Tibial nerve (tissue), 4 donors: ENCODE measurements at regions not wholly inside any gene's neighbourhood (a gene's known extent, or its start where the extent isn't known, plus 50 kb on each side); places are given as distances from the start of the nearest gene placed in this dataset.
"Not testable (repeated sequence)": the region's sequence is repeated elsewhere in the genome, so short reads cannot be mapped to it uniquely, and the experiment has no call there.

Experiments
- DNase-seq, 2 donors: peaks; one replicate each; pipeline ENCODE4 v3.0.0-alpha.2; 2019; ENCODE audit warnings: low spot score in 2 of 2
- H3K27ac ChIP-seq, 4 donors: fragments of 200-600 bp; sonication (generic) in 3 of 4; one replicate each; pipeline ENCODE4 v1.5.1; 2017 to 2019; ENCODE audit warnings: mild to moderate bottlenecking in 1 of 4
- H3K27me3 ChIP-seq, 2 donors: fragments of 200-600 bp; sonication (generic) in 1 of 2; one replicate each; pipeline versions ENCODE4 v1.5.1 to v1.6.0; 2017 to 2019
- H3K36me3 ChIP-seq, 3 donors: fragments of 200-600 bp; sonication (generic); one replicate each; pipeline ENCODE4 v1.5.1; 2018 to 2019
- H3K4me1 ChIP-seq, 4 donors: fragments of 200-600 bp; sonication (generic) in 3 of 4; one replicate each; pipeline ENCODE4 v1.5.1; 2017 to 2019
- H3K4me3 ChIP-seq, 4 donors: fragments of 200-600 bp; sonication (generic) in 3 of 4; one replicate each; pipeline ENCODE4 v1.5.1; 2017 to 2019; ENCODE audit warnings: mild to moderate bottlenecking in 1 of 4, moderate library complexity in 1 of 4
- H3K9me3 ChIP-seq, 4 donors: fragments of 200-600 bp; sonication (generic) in 3 of 4; one replicate each; pipeline ENCODE4 v1.5.1; 2017 to 2019
- EP300 ChIP-seq, 2 donors: sonication (generic); formaldehyde crosslinking; IDR thresholded peaks; one replicate each; pipeline ENCODE4 v1.6.1; 2017; ENCODE audit warnings: antibody characterized with exemption in 2 of 2, mild to moderate bottlenecking in 1 of 2
- POLR2A ChIP-seq, 2 donors: fragments of 450-650 bp; IDR thresholded peaks; one replicate each; pipeline ENCODE4 v1.6.1; 2017; ENCODE audit warnings: antibody characterized with exemption in 2 of 2, mild to moderate bottlenecking in 2 of 2, moderate library complexity in 2 of 2
- WGBS, 2 donors: methylation state at CpG; one replicate each; pipeline ENCODE4 v1.1.5; 2018; 5-methylcytosine and 5-hydroxymethylcytosine counted together
- TF ChIP-seq, protein P1 (sequence below), 5 experiments: fragments of 200-600 bp in 3 of 5; fragments of 450-650 bp in 2 of 5; sonication (generic) in 3 of 5; IDR thresholded peaks; one replicate each; pipeline ENCODE4 v1.5.1; 2016 to 2019; ENCODE audit warnings: antibody characterized with exemption in 5 of 5, mild to moderate bottlenecking in 3 of 5, moderate library complexity in 2 of 5

DNA sequence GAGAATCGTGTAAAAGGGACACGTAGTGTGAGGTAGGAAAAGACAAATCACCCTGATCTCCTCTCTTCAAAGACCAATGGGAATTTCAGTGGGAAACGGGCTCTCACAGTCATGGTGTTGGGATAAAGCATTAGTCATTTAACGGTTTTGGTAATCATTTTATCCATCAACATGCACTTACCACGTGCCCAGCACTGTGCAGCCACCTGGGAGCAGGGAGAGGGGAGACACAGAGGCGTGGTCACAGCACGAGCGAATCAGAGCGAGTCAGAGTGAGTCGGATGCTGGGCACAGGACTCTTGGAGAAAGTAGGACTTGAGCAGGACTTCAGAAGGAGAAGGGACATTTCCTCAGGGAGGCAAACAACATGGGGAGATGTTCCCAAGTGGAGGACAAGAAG is 130.8 kb downstream of the MINAR1 start:
- Histone ChIP-seq H3K4me3 (no peak overlapping the region), H3K4me1 (no peaks in the 10 kb centered on the region), H3K36me3 (no peaks in the 10 kb centered on the region), H3K27me3 (no peaks in the 10 kb centered on the region), H3K9me3 (peaks cover 0 to 5% (median 0%) of the 10 kb centered on the region in 4 donors), H3K27ac (no peak overlapping the region)
- no peak for DNase-seq
- no peak for TF ChIP-seq EP300 (IDR thresholded peaks at IDR 0.05)
- TF ChIP-seq, protein P1, sequence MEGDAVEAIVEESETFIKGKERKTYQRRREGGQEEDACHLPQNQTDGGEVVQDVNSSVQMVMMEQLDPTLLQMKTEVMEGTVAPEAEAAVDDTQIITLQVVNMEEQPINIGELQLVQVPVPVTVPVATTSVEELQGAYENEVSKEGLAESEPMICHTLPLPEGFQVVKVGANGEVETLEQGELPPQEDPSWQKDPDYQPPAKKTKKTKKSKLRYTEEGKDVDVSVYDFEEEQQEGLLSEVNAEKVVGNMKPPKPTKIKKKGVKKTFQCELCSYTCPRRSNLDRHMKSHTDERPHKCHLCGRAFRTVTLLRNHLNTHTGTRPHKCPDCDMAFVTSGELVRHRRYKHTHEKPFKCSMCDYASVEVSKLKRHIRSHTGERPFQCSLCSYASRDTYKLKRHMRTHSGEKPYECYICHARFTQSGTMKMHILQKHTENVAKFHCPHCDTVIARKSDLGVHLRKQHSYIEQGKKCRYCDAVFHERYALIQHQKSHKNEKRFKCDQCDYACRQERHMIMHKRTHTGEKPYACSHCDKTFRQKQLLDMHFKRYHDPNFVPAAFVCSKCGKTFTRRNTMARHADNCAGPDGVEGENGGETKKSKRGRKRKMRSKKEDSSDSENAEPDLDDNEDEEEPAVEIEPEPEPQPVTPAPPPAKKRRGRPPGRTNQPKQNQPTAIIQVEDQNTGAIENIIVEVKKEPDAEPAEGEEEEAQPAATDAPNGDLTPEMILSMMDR (IDR thresholded peaks at IDR 0.05), result no peak
- no peak for TF ChIP-seq POLR2A (IDR thresholded peaks at IDR 0.05)
- 74 to 76% methylated on average over 10 of the region's 10 CpGs for WGBS, 2 donors

DNA sequence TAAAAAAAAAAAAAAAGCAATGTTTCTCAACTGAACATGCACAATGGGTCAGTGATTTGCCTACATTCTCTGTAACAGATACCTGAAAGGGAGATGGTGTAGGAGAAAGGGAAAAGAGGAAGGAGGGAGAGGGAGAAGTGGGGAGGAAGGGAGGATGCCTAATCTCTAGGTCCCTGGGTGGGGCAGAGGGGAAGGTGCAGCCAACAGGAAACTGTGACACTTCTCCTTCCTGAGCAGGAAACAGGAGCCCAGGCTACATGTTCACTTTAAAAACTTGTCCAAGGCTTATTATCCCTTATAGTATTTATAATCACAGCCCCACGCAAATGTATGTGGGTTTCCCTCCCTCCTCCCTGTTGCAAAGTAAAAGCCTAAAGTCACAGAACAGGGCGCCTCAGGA is 137.9 kb downstream of the MINAR1 start:
- H3K4me3 ChIP-seq, result no peak overlapping the region
- H3K36me3 ChIP-seq, result no peaks in the 10 kb centered on the region
- no peak overlapping the region for H3K27ac ChIP-seq
- H3K27me3 ChIP-seq, result no peaks in the 10 kb centered on the region
- WGBS, 2 donors, result 60 to 65% methylated on average over 2 of the region's 2 CpGs
- no peak for DNase-seq
- TF ChIP-seq POLR2A (IDR thresholded peaks at IDR 0.05) (no peak), EP300 (IDR thresholded peaks at IDR 0.05) (no peak)
- TF ChIP-seq, protein P1 (IDR thresholded peaks at IDR 0.05), result no peak
- H3K9me3 ChIP-seq, result peaks cover 0 to 11% (median 0%) of the 10 kb centered on the region in 4 donors
- no peaks in the 10 kb centered on the region for H3K4me1 ChIP-seq

DNA sequence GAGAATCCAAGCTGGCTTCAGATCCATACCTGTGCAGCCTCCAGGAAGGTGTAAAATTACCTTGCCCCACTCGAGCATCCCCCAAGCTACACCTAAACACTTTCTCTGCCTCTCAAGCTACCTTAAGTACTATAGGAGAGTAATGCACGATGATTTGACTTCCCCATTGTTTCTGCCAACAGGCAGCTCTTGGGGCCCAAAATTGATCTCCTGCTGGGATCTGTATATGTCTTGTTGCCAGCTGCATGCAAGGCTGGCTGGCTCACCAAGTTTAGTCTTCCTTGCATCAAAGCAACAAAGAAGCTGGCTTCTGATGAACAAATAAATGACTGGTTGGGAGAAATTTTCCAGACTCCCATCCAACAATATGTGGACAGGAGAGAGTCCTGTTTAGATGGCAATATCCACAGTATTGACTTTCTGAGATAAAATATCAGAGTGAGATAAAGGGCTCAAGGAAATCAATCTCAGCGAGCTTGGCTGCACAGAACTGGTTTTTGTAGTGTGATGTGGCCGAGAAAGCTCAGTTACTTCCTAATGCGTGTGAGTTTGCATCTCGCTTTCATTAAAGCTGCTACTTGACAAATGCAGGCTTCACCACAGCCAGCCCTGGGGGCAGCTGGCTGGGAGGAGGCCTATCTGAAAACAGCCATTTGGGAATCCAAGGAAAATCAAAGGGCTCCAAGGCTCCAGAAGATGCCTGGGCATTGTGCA is 140.7 kb downstream of the MINAR1 start:
- Histone ChIP-seq H3K27me3 (no peaks in the 10 kb centered on the region), H3K9me3 (peaks cover 0 to 7% (median 0%) of the 10 kb centered on the region in 4 donors), H3K36me3 (no peaks in the 10 kb centered on the region), H3K27ac (no peak overlapping the region), H3K4me3 (no peak overlapping the region), H3K4me1 (no peaks in the 10 kb centered on the region)
- WGBS, 2 donors, result 69 to 78% methylated on average over 6 of the region's 6 CpGs
- no peak for DNase-seq
- TF ChIP-seq POLR2A (IDR thresholded peaks at IDR 0.05), result no peak
- TF ChIP-seq EP300 (IDR thresholded peaks at IDR 0.05), result no peak
- TF ChIP-seq, protein P1 (IDR thresholded peaks at IDR 0.05), result no peak

DNA sequence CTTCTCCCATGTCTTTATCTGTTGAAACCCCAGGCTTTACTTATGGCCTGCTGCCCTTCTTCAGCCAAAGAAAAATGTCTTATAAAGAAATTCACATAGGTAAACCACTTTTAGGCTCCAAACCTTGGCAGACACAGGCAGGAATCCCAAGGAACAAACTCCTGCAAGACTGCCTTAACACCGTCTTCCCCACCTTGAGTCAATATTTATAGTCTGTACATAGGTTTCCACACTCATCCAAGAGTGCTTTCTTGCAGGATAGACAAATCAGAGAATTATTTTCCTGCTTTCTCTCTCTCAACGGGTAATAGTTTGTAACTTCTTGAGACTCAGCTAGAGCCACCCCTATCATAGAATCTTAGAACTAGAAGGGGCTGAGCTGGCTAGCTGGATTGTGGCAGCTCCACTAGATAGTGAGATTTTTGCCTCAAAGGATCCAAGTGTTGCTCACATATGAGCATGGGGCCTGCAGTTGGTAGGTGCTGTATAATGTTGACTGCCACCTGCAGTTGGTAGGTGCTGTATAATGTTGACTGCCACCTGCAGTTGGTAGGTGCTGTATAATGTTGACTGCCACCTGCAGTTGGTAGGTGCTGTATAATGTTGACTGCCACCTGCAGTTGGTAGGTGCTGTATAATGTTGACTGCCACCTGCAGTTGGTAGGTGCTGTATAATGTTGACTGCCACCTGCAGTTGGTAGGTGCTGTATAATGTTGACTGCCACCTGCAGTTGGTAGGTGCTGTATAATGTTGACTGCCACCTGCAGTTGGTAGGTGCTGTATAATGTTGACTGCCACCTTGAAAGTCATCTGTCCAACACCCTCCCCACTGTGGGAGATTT is 142.5 kb downstream of the MINAR1 start:
- 64 to 86% methylated on average over 2 of the region's 2 CpGs for WGBS, 2 donors
- not testable (repeated sequence) for H3K4me3 ChIP-seq, H3K27ac ChIP-seq, DNase-seq, H3K4me1 ChIP-seq, H3K9me3 ChIP-seq, H3K27me3 ChIP-seq, H3K36me3 ChIP-seq

DNA sequence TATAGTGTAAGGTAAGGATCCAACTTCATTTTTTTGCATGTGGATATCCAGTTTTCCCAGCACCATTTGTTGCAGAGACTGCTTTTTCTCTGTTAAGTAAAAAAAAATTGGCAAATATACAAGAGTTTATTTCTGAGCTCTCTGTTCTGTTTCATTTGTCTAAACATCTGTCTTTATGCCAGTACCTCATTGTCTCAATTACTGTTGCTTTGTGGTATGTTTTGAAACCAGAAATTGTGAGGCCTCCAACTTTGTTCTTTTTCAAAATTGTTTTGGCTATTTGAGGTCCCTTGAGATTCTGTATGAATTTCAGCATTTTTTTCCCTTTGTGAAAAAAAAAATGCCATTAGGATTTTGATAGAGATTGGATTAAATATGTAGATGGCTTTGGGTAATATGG is 150.5 kb downstream of the MINAR1 start:
- no peaks in the 10 kb centered on the region for H3K4me1 ChIP-seq
- no peak for DNase-seq
- H3K27me3 ChIP-seq, result peaks cover 0 to 3% of the 10 kb centered on the region in 2 donors
- no peak overlapping the region for H3K4me3 ChIP-seq
- peaks cover 0 to 5% (median 0%) of the 10 kb centered on the region in 4 donors for H3K9me3 ChIP-seq
- no peak for TF ChIP-seq EP300 (IDR thresholded peaks at IDR 0.05)
- no peak for TF ChIP-seq POLR2A (IDR thresholded peaks at IDR 0.05)
- TF ChIP-seq, protein P1 (IDR thresholded peaks at IDR 0.05), result no peak
- no peak overlapping the region for H3K27ac ChIP-seq
- no peaks in the 10 kb centered on the region for H3K36me3 ChIP-seq
